ENCODE measurements at regions not wholly inside any gene's neighbourhood (a gene's known extent, or its start where the extent isn't known, plus 50 kb on each side); places are given as distances from the start of the nearest gene placed in this dataset.

DNA sequence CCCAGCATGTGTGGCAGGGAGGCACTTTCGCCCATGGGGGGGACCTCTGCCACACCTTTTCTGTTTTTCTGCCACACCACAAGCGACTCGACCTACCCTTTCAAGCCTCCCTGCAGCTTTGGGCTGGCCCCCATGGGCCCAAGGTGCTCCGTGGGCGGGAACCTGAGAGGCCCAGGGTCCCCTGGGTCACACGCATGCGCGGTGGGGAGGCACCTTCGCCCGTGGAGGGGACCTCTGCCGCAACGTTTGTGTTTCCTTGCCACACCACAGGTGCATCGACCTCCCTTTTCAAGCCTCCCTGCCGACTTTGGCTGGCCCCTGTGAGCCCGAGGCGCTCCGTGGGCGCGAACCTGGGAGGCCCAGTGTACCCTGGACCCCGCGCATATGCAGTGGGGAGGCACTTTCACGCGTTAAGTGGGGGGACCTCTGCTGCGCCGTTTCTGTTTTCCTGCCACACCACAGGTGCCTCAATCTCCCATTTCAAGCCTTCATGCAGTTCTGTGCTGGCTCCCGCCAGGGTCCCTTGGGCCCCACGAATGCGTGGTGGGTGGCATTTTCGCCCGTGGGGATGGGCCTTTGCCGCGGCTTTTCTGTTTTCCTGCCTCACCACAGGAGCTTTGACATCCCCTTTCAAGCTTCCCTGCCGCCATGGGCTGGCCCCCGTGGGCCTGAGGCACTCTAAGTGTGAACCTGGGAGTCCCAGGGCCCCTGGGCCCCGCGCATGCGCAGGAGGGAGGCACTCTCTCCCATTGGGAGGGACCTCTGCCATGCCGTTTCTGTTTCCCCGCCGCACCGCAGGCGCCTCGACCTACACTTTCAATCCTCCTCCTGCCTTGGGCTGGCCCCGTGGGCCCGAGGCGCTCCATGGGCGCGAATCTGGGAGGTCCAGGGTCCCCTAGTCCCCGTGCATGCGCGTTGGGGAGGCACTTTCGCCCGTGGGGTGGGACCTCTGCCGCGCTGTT, 332.2 kb downstream of the ALG10 start:
- Histone ChIP-seq H3K27ac (no peak overlapping the region), H3K4me3 (no peak overlapping the region), H3K27me3 (no peaks in the 10 kb centered on the region), H3K36me3 (ENCODE audit: low read depth, missing control alignments) (no peaks in the 10 kb centered on the region), H3K4me1 (no peaks in the 10 kb centered on the region), H3K9me3 (no peaks in the 10 kb centered on the region)
- no peak for DNase-seq
- TF ChIP-seq, protein P1, sequence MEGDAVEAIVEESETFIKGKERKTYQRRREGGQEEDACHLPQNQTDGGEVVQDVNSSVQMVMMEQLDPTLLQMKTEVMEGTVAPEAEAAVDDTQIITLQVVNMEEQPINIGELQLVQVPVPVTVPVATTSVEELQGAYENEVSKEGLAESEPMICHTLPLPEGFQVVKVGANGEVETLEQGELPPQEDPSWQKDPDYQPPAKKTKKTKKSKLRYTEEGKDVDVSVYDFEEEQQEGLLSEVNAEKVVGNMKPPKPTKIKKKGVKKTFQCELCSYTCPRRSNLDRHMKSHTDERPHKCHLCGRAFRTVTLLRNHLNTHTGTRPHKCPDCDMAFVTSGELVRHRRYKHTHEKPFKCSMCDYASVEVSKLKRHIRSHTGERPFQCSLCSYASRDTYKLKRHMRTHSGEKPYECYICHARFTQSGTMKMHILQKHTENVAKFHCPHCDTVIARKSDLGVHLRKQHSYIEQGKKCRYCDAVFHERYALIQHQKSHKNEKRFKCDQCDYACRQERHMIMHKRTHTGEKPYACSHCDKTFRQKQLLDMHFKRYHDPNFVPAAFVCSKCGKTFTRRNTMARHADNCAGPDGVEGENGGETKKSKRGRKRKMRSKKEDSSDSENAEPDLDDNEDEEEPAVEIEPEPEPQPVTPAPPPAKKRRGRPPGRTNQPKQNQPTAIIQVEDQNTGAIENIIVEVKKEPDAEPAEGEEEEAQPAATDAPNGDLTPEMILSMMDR (IDR thresholded peaks at IDR 0.05) = no peak
- no peak for TF ChIP-seq POLR2A (IDR thresholded peaks at IDR 0.05)
- intact Hi-C loops (cut with DNase I; ENCODE audit: low total_unique reads) = no loop called here
- 44 to 54% methylated on average over 37 to 55 of the region's 55 CpGs for WGBS, 2 donors

GRCh38 chr12:34356233-34356987, 334.1 kb downstream of the ALG10 start:
- H3K4me1 ChIP-seq = no peaks in the 10 kb centered on the region
- no peak overlapping the region for H3K4me3 ChIP-seq
- H3K9me3 ChIP-seq = no peaks in the 10 kb centered on the region
- H3K27ac ChIP-seq = no peak overlapping the region
- no peak for DNase-seq
- no peaks in the 10 kb centered on the region for H3K36me3 ChIP-seq (ENCODE audit: low read depth, missing control alignments)
- TF ChIP-seq, protein P1 (IDR thresholded peaks at IDR 0.05) = no peak
- no peak for TF ChIP-seq POLR2A (IDR thresholded peaks at IDR 0.05)
- H3K27me3 ChIP-seq = no peaks in the 10 kb centered on the region
- 47 to 57% methylated on average over 29 to 39 of the region's 39 CpGs for WGBS, 2 donors
- intact Hi-C loops (cut with DNase I; ENCODE audit: low total_unique reads) = no loop called here

GRCh38 chr12:34357791-34358190, 335.5 kb downstream of the ALG10 start:
- no peaks in the 10 kb centered on the region for H3K36me3 ChIP-seq (ENCODE audit: low read depth, missing control alignments)
- no peaks in the 10 kb centered on the region for H3K27me3 ChIP-seq
- no peaks in the 10 kb centered on the region for H3K4me1 ChIP-seq
- no peak for TF ChIP-seq POLR2A (IDR thresholded peaks at IDR 0.05)
- TF ChIP-seq, protein P1 (IDR thresholded peaks at IDR 0.05) = no peak
- no peak for DNase-seq
- no peak overlapping the region for H3K4me3 ChIP-seq
- no peak overlapping the region for H3K27ac ChIP-seq
- H3K9me3 ChIP-seq = no peaks in the 10 kb centered on the region
- 31 to 32% methylated on average over 19 to 20 of the region's 20 CpGs for WGBS, 2 donors
- intact Hi-C loops (cut with DNase I; ENCODE audit: low total_unique reads) = no loop called here

DNA sequence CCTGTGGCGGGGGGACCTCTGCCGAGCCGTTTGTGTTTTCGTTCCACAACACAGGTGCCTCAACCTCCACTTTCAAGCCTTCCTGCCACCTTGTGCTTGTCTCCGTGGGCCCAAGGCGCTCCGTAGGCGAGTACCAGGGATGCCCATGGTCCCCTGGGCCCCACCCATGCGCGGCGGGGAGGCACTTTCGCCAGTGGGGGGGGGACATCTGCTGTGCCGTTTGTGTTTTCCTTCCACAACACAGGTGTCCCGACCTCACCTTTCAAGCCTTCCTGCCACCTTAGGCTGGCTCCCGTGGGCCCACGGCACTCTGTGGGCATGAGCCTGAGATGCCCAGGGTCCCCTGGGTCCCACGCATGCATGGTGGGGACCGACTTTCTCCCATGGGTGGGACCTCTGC, 335.9 kb downstream of the ALG10 start:
- no peak for DNase-seq
- TF ChIP-seq, protein P1 (IDR thresholded peaks at IDR 0.05) = no peak
- no peak for TF ChIP-seq POLR2A (IDR thresholded peaks at IDR 0.05)
- H3K27me3 ChIP-seq = no peaks in the 10 kb centered on the region
- no peak overlapping the region for H3K4me3 ChIP-seq
- intact Hi-C loops (cut with DNase I; ENCODE audit: low total_unique reads) = no loop called here
- H3K9me3 ChIP-seq = no peaks in the 10 kb centered on the region
- no peaks in the 10 kb centered on the region for H3K36me3 ChIP-seq (ENCODE audit: low read depth, missing control alignments)
- no peaks in the 10 kb centered on the region for H3K4me1 ChIP-seq
- no peak overlapping the region for H3K27ac ChIP-seq
- 51 to 52% methylated on average over 16 to 17 of the region's 18 CpGs for WGBS, 2 donors

Data from testis (tissue), 2 donors.